ENCODE measurements at regions not wholly inside any gene's neighbourhood (a gene's known extent, or its start where the extent isn't known, plus 50 kb on each side); places are given as distances from the start of the nearest gene placed in this dataset.

DNA sequence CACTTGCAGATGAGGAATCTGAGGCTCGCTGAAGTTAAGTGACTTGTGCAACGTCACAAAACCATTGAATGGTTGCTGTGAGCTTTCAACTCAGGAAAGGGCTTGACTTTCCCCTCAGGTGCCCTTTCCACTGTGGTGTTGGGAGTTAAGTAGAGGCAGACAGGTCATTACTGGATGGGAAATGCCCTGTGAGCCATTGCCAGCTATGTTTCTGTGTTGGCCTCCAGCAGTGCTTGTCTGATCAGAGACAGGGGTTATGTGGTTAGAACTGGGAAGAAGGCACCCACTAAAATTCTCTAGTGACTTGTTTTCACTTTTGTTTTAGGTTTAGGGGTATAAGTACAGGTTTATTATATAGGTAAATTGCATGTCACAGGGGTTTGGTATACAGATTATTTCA is 96.6 kb downstream of the FDX1 start:
- no peak for TF ChIP-seq TEAD4 (CRISPR knock-in tag; IDR thresholded peaks at IDR 0.05)
- TF ChIP-seq, protein P1, sequence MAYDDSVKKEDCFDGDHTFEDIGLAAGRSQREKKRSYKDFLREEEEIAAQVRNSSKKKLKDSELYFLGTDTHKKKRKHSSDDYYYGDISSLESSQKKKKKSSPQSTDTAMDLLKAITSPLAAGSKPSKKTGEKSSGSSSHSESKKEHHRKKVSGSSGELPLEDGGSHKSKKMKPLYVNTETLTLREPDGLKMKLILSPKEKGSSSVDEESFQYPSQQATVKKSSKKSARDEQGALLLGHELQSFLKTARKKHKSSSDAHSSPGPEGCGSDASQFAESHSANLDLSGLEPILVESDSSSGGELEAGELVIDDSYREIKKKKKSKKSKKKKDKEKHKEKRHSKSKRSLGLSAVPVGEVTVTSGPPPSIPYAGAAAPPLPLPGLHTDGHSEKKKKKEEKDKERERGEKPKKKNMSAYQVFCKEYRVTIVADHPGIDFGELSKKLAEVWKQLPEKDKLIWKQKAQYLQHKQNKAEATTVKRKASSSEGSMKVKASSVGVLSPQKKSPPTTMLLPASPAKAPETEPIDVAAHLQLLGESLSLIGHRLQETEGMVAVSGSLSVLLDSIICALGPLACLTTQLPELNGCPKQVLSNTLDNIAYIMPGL (CRISPR knock-in tag; IDR thresholded peaks at IDR 0.05) = no peak
- TF ChIP-seq, protein P2, sequence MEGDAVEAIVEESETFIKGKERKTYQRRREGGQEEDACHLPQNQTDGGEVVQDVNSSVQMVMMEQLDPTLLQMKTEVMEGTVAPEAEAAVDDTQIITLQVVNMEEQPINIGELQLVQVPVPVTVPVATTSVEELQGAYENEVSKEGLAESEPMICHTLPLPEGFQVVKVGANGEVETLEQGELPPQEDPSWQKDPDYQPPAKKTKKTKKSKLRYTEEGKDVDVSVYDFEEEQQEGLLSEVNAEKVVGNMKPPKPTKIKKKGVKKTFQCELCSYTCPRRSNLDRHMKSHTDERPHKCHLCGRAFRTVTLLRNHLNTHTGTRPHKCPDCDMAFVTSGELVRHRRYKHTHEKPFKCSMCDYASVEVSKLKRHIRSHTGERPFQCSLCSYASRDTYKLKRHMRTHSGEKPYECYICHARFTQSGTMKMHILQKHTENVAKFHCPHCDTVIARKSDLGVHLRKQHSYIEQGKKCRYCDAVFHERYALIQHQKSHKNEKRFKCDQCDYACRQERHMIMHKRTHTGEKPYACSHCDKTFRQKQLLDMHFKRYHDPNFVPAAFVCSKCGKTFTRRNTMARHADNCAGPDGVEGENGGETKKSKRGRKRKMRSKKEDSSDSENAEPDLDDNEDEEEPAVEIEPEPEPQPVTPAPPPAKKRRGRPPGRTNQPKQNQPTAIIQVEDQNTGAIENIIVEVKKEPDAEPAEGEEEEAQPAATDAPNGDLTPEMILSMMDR (IDR thresholded peaks at IDR 0.05) = no peak
- TF ChIP-seq SOX15 (CRISPR knock-in tag; IDR thresholded peaks at IDR 0.05) = no peak
- TF ChIP-seq NFE2L1 (CRISPR knock-in tag; IDR thresholded peaks at IDR 0.05) = no peak

Measured in WTC11 (cell line).